ENCODE measurements at regions not wholly inside any gene's neighbourhood (a gene's known extent, or its start where the extent isn't known, plus 50 kb on each side); places are given as distances from the start of the nearest gene placed in this dataset.

GRCh38 chr13:34411894-34412293 lies 530.2 kb upstream of the NBEA start:
- Histone ChIP-seq H3K27ac (replicated peaks) (no peak overlapping the region), H3K27me3 (ENCODE audit: insufficient read depth, poor library complexity, severe bottlenecking) (no peaks in the 10 kb centered on the region), H3K4me3 (replicated peaks; ENCODE audit: insufficient read depth, low read length) (no peak overlapping the region)
- DNase-seq (ENCODE audit: low read depth in 1 of 2, low spot score in 1 of 2) = no peak
- TF ChIP-seq CTCF (IDR thresholded peaks at IDR 0.05; ENCODE audit: insufficient read depth, low read length) = no peak
- TF ChIP-seq REST (IDR thresholded peaks at IDR 0.05; ENCODE audit: insufficient replicate concordance, low read depth) = no peak
- no peak for TF ChIP-seq POLR2AphosphoS5 (IDR thresholded peaks at IDR 0.05; ENCODE audit: low read depth)
- TF ChIP-seq GABPA (IDR thresholded peaks at IDR 0.05; ENCODE audit: low read depth) = no peak
- no peak for TF ChIP-seq SPI1 (IDR thresholded peaks at IDR 0.05; ENCODE audit: borderline replicate concordance, low read depth)

GRCh38 chr13:34412295-34412694 lies 529.8 kb upstream of the NBEA start:
- no peak overlapping the region for H3K27ac ChIP-seq (replicated peaks)
- H3K4me3 ChIP-seq (replicated peaks; ENCODE audit: insufficient read depth, low read length) = no peak overlapping the region
- no peak for DNase-seq (ENCODE audit: low read depth in 1 of 2, low spot score in 1 of 2)
- no peak for TF ChIP-seq GABPA (IDR thresholded peaks at IDR 0.05; ENCODE audit: low read depth)
- no peak for TF ChIP-seq SPI1 (IDR thresholded peaks at IDR 0.05; ENCODE audit: borderline replicate concordance, low read depth)
- TF ChIP-seq POLR2AphosphoS5 (IDR thresholded peaks at IDR 0.05; ENCODE audit: low read depth) = no peak
- no peak for TF ChIP-seq CTCF (IDR thresholded peaks at IDR 0.05; ENCODE audit: insufficient read depth, low read length)
- TF ChIP-seq REST (IDR thresholded peaks at IDR 0.05; ENCODE audit: insufficient replicate concordance, low read depth) = no peak
- H3K27me3 ChIP-seq (ENCODE audit: insufficient read depth, poor library complexity, severe bottlenecking) = no peaks in the 10 kb centered on the region

GRCh38 chr13:34412817-34413375 lies 529.2 kb upstream of the NBEA start:
- peak in 1 of 2 experiments; percentile 19 for DNase-seq (ENCODE audit: low read depth in 1 of 2, low spot score in 1 of 2)
- Histone ChIP-seq H3K27ac (replicated peaks) (no peak overlapping the region), H3K27me3 (ENCODE audit: insufficient read depth, poor library complexity, severe bottlenecking) (no peaks in the 10 kb centered on the region), H3K4me3 (replicated peaks; ENCODE audit: insufficient read depth, low read length) (no peak overlapping the region)
- TF ChIP-seq POLR2AphosphoS5 (IDR thresholded peaks at IDR 0.05; ENCODE audit: low read depth) (no peak), SPI1 (IDR thresholded peaks at IDR 0.05; ENCODE audit: borderline replicate concordance, low read depth) (peak; percentile 50; the same call in 1 of the 2 replicates)

GRCh38 chr13:34413538-34414210 lies 528.4 kb upstream of the NBEA start:
- H3K4me3 ChIP-seq (replicated peaks; ENCODE audit: insufficient read depth, low read length) = no peak overlapping the region
- H3K27me3 ChIP-seq (ENCODE audit: insufficient read depth, poor library complexity, severe bottlenecking) = no peaks in the 10 kb centered on the region
- TF ChIP-seq CTCF (IDR thresholded peaks at IDR 0.05; ENCODE audit: insufficient read depth, low read length) (no peak), GABPA (IDR thresholded peaks at IDR 0.05; ENCODE audit: low read depth) (no peak), REST (IDR thresholded peaks at IDR 0.05; ENCODE audit: insufficient replicate concordance, low read depth) (no peak), SPI1 (IDR thresholded peaks at IDR 0.05; ENCODE audit: borderline replicate concordance, low read depth) (no peak), POLR2AphosphoS5 (IDR thresholded peaks at IDR 0.05; ENCODE audit: low read depth) (no peak)
- no peak overlapping the region for H3K27ac ChIP-seq (replicated peaks)
- DNase-seq (ENCODE audit: low read depth in 1 of 2, low spot score in 1 of 2) = no peak

All from HL-60 (cell line).